Heart left ventricle (tissue), 13 donors: ENCODE measurements at regions not wholly inside any gene's neighbourhood (a gene's known extent, or its start where the extent isn't known, plus 50 kb on each side); places are given as distances from the start of the nearest gene placed in this dataset.

Experiments used
- POLR2A ChIP-seq, 2 donors: fragments of 450-650 bp; IDR thresholded peaks; one replicate each; pipeline ENCODE4 v1.6.1; 2017; ENCODE audit warnings: antibody characterized with exemption in 2 of 2, mild to moderate bottlenecking in 2 of 2, moderate library complexity in 2 of 2
- TF ChIP-seq, protein P1 (sequence below), 12 donors: fragments of 200-600 bp; sonication (generic) in 4 of 12; IDR thresholded peaks; one replicate each; pipeline versions ENCODE4 v1.5.0 to v1.8.0; 2018 to 2022; ENCODE audit warnings: antibody characterized with exemption in 12 of 12, mild to moderate bottlenecking in 5 of 12
- donor health status: ischemic (EF 13 %, LVEDD 7.1; RV severe dilation, severe dysfunction).
- donor health status: DM: no; HTN: yes; CAD: no.
- donor health status: DM: no; HTN: no; CAD: no.
- donor health status: ischemic (EF 25% LVEDD 6.9; RV normal size, moderate dysfunction).
- donor health status: ischemic (EF 25% LVEDD 5.7; RV mildly dilated, moderate dysfunction).
- donor health status: ischemic (EF 35%, LVEDD 5.7; RV mildly dilated, moderate dysfunction).
- donor health status: nonischemic (EF 11% LVEDD 7.7; RV severe dilation, severe dysfunction).
- donor health status: DM: yes; HTN: yes; CAD: no.
- donor health status: PGD.
- donor health status: ischemic (EF 29% LVEDD 5.4; RV normal size, mild dysfunction).
- donor health status: nonischemic (EF 23%, LVEDD 6.1; RV moderate dilation, normal function).

DNA sequence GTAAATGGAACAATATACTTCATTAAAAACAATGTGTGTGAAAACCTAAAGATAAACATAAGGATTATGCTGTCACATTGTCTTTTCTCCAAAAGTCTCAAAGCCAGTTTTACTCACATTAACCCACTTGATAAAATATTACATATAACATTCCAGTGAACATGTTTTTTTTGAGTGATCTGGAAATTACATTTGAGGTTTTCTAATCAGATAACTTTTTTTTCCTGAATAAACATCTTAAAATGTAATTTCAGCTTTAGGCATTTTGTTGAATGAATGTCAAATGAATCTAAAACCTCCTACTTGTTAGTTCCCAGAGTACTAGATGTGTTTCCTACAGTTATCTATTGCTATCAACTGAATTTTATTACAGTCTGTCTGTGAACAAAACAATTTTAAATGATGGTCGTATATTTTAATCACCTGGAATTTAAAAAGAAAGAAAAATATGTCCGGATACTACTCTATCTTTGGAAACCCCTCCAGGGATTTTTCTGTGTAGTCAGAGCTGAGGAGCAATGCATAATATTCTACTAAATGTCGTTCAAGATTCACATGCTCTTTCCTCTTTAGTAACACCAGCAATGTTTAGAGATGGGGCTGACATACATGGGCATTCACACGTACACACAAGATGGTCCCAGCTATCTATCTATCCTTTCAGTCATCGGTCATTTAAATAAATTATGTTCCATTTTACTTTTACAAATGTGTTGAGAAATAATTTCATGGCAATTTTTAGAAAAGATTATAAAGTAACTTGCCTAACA lies 283.9 kb downstream of the KLF12 start:
- TF ChIP-seq, protein P1, sequence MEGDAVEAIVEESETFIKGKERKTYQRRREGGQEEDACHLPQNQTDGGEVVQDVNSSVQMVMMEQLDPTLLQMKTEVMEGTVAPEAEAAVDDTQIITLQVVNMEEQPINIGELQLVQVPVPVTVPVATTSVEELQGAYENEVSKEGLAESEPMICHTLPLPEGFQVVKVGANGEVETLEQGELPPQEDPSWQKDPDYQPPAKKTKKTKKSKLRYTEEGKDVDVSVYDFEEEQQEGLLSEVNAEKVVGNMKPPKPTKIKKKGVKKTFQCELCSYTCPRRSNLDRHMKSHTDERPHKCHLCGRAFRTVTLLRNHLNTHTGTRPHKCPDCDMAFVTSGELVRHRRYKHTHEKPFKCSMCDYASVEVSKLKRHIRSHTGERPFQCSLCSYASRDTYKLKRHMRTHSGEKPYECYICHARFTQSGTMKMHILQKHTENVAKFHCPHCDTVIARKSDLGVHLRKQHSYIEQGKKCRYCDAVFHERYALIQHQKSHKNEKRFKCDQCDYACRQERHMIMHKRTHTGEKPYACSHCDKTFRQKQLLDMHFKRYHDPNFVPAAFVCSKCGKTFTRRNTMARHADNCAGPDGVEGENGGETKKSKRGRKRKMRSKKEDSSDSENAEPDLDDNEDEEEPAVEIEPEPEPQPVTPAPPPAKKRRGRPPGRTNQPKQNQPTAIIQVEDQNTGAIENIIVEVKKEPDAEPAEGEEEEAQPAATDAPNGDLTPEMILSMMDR (IDR thresholded peaks at IDR 0.05) = no peak
- TF ChIP-seq POLR2A (IDR thresholded peaks at IDR 0.05) = no peak
